HG02885 (cell line): ENCODE measurements at regions not wholly inside any gene's neighbourhood (a gene's known extent, or its start where the extent isn't known, plus 50 kb on each side); places are given as distances from the start of the nearest gene placed in this dataset.
"Not testable (repeated sequence)": the region's sequence is repeated elsewhere in the genome, so short reads cannot be mapped to it uniquely, and the experiment has no call there.

Source experiments
- ATAC-seq: cut with Tn5 transposase; IDR thresholded peaks from one replicate; pipeline ENCODE4 v1.9.1; 2021; ENCODE audit warnings: mild to moderate bottlenecking; ENCODE audit not compliant: unreplicated experiment, poor library complexity

DNA sequence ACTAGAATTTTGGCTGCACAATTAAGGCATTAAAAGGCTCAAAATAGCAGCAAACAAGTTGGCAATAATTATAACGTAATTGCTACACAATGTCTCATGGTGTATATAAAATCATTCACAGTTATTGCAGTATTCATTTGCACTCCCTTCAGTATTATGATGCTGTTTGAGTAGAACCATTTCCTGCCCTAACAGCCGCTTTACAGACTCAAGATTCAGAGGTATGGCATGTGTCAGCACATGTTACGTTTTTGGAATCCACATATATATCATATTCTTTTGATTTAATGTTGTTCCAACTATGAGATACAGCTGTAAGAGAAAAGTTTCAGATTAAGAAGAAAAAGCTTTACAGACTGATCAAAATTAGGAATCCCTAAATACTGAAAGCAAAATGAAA, 56.3 kb upstream of the NCKAP5 start:
- ATAC-seq, result no peak

DNA sequence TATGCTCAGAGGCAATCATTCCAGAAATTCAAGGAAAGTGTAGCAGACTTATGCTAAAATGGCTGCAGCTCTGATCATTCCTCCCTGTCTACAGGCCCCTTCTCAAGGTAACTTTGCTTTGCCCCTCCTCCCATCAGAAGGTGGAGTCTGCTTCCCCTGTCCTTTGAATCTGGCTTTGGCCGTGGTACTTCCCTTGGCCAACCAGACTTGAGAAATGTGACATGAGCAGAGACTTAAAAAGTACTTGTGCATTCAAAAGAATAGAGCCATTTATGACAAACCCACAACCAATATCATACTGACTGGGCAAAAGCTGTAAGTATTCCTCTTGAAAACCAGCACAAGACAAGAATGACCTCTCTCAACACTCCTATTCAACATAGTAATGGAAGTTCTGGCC, 59.5 kb upstream of the NCKAP5 start:
- ATAC-seq, result no peak

DNA sequence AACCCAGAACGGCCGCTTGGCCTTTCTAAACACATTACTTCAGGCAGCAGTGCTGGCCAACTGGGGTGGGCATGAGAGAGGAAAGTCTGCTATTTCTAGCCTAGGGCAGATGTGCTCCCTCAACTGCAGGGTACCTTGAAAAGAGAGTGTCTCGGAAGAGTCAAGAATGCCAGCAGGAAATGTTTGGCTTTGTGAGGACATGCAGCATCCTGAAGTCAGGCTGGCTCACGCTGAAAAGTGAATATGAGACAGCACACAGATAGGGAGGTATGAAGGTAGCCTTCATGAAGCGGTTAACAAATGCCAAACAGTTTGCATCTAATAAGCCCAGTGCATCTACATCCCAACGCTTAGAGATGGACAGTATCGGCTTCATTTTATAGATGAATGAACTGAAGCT, 65.0 kb upstream of the NCKAP5 start:
- no peak for ATAC-seq

DNA sequence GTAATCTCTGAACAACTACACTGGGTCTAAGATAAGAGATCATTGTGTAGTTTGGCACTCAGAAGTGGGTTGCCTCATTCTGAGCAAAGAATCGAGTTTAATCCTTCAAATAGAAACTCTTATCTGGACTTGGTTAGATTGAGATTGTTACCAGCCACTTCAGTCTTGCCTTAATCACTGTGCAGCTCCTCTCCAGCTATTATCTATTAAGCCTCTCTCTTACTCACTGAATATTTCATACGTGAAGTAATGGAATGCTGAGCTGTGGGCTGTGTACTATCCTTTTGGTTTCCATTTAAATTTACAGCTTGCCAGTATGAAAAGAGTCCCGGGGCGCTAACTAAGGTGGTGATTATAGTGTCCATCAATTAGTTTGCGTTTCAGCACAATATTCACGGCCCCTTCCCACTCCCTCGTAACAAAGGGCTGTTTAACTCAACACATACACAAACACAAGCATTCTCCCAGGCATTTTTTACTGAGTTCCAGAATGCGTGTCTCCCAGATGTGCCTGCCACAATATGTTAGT, 65.7 kb upstream of the NCKAP5 start:
- no peak for ATAC-seq

DNA sequence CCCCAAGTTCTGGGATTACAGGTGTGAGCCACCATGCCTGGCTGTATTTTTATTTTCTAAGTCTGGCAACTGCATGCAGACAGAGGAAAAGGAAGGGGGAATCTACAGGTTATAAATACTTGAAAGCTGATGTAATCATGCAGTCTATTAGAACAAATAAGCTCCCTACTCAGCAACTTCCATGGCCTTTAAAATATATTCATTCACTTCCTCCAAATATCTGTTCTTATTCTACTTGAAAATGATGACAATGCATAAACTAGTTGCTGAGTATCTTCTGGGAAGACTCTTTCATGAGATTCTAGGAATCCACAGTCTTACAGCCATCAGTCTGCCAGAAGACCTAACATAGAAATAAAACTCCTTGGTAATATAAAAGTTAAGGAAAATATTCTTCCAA, 66.9 kb upstream of the NCKAP5 start:
- ATAC-seq, result no peak

DNA sequence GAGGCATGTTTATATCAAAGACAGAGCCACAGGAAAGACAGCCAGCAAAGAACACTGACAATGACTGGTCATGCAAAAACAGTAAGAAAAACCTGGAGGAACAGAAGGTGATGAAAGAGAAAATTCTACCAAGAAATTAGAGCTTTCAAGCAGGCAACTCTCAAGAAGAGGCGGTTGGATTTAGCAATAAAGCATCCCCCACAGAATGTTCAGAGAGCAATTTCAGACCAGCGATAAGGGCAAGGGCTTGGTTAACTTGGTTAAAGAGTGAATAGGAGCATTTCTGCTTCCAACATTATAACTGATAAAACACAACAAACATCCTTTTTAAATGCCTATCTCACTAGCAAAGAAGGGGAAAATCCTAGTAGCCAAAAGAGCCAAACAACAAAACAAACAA, 68.0 kb upstream of the NCKAP5 start:
- ATAC-seq, result no peak

DNA sequence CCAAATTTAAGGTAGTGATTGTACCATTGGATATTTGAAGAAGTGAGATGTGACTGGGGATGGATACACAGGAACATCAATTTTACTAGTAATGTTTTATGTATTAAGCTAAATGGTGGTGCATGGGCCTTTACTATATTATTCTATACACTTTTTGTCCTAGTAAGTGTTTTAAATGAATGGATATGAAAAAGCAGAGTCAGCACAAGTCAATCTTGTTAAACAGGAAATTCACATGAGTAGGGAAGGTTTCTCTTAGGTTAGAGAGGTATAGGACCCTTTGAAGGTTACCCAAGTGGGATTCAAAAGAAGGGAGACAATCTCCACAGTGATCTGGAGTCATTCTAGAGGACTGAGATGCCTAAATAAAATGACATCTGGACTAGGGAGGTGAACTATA, 71.8 kb upstream of the NCKAP5 start:
- ATAC-seq, result no peak

DNA sequence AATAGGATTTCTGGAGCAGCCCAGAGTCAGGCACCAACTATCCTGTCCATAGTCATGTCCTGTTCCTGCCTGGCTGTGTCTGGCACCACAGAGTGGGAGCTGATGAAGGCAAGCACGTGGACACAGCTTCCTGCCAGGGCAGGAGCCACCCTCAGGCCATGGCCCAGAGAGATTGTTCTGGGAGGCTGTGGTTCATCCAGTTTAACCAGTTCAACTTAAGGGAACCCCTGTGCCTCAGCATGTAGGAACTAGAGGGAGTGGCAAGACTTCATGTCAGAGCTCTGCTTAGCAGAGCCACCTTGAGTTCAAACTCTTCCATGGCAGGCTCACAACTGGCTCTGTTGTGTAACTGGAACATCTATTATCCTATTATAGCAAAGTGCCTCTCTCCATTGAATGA, 73.2 kb upstream of the NCKAP5 start:
- ATAC-seq, result no peak

DNA sequence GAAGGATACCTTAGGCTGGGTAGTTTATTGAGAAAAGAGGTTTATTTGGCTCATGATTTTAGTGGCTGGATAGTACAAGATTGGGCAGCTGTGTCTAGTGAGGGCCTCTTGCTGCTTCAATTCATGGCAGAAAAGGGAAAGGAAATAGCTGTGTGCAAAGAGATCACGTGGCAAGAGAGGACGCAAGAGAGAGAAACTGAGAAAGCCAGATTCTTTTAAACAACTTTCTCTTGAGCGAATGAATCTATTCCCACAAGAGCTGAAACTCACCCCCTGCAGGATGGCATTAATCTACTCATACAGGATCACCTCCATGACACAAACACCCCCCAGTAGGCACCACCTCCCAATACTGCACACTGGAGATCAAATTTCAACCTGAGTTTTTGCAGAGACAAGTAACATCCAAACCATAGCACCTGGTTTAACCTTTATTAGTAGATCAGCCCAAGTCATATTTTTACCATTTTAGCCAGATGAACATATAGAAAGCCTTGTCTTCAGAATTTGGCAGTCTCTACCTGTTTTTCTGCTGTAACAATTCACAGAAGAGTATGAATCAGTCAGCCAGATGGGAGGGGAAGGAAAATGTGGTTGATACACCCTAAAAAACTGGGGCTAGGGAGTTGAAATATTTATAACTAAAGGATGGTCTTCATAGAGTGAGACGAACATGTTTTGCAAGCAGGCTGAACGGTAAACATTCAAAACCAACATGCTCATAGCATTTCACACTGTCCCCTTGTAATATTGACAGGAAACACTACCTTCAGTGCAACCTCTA, 73.9 kb upstream of the NCKAP5 start:
- ATAC-seq, result no peak

DNA sequence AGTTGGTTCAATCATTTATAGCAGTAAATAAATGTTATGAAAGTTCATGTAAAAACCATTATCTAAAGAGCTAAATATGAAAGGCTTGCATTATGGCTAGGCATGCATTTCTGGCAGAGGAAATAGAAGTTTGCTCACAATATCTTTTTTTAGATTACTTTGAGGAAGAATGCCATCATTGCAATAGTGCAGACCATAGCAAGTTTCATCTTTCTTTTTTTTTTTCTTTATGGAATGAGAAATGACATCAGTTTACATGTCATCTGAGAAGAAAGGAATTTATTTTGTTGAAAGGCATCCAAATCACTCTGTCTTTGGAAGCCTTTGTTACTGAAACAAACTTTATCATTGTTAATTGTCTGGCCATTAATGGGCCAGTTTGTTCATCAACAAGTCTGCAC, 74.5 kb upstream of the NCKAP5 start:
- ATAC-seq, result no peak

DNA sequence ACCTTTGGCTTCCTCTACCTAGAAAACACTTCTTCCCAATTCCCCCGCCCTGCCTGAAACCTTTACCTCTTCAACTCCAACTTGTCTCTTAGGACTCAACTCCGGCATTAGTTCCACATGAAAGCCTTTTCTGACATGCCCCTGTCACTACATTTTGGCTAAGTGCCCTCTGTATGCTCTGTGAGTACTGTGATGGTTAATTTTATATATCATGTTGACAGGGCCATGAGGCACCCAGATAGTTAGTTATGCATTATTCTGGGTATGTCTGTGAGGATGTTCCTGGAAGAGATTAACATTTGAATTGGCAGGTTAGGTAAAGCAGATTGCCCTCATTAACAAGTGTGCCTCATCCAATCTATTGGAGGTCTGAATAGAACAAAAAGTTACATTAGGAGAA, 75.6 kb upstream of the NCKAP5 start:
- ATAC-seq, result no peak

DNA sequence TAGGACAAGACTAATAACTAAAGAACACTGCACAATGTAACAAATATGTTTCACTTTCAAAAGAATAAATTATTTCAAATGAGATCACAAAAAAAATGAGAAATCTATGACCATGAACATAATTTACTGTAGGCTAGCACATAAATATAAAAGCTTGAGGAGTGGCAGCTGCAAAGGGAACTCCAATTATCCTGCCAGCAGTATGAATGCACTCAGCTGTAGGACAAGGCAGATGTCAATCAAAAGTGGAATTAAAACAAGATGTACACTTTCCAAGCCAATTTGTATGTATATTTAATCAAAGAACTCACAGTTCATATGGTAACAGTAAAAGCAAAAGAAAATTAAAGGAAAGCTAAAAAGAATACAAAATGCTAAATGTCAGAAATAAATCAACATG, 76.6 kb upstream of the NCKAP5 start:
- no peak for ATAC-seq

DNA sequence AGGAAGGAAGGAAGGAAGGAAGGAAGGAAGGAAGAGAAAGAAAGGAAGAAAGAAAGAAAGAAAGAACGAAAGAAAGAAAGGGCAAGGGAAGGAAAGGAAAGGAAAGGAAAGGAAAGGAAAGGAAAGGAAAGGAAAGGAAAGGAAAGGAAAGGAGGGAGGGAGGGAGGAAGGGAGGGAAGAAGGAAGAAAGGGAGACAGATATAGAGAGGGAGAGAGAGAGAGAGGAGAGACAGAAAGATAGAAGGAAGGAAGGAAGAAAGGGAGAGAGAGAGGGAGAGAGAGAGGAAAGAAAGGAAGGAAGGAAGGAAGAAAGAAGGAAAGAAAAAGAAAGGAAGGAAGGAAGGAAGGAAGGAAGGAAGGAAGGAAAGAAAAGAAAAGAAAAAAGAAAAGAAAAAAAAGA, 79.1 kb upstream of the NCKAP5 start:
- not testable (repeated sequence) for ATAC-seq

DNA sequence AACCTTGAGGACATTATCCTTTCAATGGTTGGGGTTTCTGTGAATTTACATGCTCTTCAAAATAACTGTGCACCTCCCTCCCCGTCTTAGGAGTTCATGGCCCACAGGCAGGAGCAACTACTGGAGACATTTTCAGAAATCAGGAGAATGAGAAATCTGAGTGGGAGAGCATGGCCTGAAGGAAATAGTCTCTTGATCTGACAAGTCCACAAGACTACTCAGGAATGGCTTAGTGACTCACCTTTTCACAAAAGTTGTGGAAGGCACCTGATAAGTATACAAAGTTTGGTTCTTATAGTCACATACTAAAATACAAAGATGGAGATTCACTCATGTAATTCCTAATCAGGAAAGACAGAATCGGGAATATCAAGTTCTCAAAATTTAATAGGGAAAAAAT, 83.6 kb upstream of the NCKAP5 start:
- no peak for ATAC-seq

DNA sequence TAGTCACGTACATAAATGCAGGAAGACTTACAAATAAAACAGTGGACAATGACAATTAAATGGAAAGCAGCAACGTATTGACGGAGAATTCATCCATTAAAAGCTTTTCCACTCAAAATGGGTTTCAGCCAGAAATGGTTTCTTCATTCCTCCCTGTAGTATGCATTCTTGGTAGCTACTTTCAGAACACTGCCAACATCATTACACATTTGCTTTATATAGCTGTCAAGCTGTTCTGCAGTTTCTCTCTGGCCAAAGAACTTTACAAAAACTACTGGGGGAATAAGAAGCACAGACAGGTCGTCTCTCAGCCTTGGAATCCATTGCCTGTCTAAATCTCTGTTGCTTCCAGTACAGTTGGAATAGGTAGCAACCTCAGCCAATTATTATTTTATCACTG, 84.1 kb upstream of the NCKAP5 start:
- ATAC-seq, result no peak

DNA sequence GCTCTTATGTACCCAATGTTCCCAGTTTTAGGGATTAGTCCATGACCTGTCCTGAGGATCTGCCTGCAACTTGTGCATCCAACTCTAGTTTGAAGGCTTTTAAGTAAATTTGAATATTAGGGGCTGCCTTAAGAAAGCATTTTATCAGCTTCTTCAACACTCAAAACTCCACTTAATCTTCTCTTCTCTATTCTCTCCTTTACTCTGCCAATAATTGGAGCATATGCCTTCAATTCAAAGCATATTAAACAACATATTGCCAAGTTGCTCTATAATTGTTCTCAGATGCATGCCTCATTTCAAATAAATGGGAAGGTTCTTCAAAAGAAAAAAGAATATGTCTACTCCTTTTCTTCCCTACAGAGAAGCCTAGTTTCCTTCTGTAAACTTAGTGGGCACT, 84.8 kb upstream of the NCKAP5 start:
- no peak for ATAC-seq

DNA sequence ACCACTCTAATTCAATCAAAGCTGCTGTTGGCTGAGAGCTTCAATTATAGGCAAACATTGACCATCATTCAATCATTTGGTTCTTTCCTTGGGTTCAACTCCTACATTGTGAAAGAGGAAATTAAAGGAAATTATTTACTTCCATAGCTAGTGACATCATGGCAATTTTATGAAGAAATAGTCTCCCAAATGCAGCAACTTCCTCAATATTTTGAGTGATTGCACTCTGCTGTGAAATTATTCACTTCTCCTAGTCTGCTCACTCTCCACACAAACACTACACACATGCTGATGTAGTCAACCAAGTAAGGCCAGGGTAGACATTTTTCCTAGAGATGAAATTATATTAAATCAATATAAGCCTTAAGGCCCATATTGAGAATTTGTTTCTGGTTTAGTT, 86.7 kb upstream of the NCKAP5 start:
- no peak for ATAC-seq

DNA sequence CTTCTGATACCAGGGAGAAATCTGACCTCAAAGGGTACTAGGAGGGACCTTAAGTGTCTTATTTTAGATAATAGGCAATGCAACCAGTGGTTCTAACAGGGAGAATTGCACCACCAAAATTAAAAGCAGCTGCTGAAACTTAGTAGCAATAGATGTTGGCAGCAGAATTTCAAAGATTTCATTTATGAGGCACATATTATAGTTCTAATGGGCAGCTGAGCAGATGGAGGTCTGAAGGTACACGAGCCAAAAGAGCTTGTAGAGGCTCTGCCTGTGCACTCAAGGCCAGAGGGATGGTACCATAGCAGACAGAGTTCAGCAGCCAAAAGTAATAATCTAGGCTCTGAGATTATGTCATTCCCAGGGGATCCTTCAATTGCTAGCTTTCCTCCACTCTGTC, 87.3 kb upstream of the NCKAP5 start:
- no peak for ATAC-seq

DNA sequence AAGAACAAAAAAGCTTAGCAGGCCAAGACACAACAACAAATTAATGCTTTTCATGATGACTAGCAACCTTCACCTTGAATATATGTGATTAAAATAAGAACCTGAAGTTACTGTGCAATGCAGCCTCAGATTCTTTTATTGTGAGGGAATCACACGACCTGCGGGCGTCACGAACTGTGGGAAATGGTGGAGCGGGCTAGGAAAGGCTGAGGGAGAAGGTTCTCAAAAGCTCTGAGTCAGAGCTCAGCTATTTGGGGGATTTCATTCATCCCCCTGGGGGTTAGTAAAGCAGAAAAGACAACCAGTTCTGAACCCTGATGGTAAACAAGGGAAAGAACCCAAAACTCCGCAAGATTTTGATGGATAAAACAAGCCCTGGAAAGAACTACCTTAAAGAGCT, 89.3 kb upstream of the NCKAP5 start:
- no peak for ATAC-seq

DNA sequence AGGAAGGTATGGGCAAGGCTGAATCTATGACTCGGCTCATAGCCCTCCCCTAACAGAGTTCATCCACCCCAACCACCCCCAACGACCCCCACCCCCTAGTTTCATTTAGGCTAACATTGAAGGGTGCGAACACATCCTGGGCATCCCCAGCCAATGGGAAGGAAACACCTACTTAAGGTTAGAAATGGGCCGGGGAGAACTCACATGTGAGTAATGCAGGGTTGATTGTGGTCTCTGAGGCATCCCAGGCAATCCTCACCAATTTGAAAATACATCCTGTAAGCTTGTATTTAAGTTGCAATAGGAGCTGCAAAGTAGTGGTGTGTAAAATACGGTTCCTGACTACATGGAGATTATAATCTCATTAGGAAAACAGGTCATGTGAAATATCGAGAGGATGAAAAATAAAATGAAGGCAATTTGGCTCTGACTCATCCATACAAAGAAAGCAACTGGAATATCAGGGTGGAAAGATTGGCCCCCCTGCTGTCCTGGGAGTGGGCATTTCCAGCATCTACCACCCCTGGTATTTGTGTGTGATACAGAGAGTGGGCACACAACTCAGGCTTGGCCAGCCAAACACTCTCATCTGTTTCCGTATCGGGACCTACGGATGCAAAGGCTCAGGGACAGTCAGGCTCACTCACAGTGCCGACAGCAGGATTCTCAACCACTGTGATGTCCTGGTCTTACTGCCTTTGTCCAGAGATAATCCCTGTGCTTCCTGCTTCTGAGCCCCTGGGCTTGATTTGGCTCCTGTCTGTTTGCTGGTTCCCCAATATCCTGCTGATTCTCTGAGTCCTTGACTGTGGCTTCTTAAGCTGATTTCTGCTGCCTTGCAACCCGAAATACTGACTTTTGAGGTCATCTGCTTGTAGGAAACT, 90.0 kb upstream of the NCKAP5 start:
- ATAC-seq, result no peak

DNA sequence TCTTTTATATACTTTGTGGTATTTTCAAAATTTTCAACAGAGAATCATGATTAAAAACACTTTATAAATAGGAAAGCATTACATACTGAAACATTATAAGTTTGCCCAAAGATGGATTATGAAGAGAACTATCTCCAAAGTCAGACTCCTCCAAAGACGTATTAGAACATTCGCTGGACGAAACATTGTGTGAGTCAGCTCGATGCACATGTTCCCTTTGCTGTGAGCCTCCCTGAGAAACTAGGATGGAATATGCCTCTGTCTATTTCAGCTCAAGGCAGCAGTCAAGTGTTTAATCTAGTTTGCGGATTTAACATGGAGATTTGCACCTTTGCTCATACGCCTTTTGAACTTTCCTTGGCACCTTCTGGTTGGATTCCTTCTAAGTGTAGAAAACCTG, 92.2 kb upstream of the NCKAP5 start:
- no peak for ATAC-seq

DNA sequence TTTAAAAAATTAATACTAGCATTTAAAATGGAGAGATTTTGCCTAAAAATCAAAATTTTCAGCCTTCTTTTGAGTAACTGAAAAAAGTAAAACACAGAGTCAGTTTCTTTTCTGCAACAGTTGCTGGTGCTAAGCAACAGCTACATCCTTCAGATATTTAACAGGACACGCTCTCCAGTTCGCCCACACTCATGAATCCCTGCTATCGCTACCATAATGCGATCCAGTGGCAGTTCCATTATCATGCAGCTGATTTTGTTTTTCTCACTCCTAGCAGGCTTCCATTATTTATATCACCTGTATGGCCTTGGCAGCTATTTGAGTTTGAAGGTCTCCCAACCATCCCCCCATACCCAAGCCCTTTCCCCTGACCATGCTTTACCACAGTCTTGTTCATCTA, 93.1 kb upstream of the NCKAP5 start:
- ATAC-seq, result no peak
